GM19455 (cell line): ENCODE measurements at regions not wholly inside any gene's neighbourhood (a gene's known extent, or its start where the extent isn't known, plus 50 kb on each side); places are given as distances from the start of the nearest gene placed in this dataset.

Source experiments
- ATAC-seq: cut with Tn5 transposase; IDR thresholded peaks from one replicate; pipeline ENCODE4 v1.9.1; 2021; ENCODE audit not compliant: unreplicated experiment

DNA sequence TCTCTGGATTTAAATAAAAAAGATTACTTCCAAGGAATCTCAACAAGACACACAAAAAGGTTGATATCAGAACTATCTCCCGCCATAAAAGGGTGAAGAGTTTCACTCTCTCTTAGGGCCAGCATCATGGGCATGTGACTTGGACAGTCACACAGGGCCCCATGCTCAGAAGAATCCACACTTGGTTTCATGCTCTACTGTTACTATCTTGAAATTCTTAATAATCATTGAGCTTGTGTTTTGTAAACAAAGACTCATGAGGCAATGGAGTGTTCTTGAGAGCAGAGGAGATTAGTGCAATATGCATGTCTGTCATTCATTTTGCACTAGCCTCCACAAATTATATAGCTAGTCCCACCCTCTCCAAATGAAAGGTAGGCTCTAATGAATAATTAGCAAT lies 58.4 kb downstream of the HMHB1 start:
- ATAC-seq, result no peak

DNA sequence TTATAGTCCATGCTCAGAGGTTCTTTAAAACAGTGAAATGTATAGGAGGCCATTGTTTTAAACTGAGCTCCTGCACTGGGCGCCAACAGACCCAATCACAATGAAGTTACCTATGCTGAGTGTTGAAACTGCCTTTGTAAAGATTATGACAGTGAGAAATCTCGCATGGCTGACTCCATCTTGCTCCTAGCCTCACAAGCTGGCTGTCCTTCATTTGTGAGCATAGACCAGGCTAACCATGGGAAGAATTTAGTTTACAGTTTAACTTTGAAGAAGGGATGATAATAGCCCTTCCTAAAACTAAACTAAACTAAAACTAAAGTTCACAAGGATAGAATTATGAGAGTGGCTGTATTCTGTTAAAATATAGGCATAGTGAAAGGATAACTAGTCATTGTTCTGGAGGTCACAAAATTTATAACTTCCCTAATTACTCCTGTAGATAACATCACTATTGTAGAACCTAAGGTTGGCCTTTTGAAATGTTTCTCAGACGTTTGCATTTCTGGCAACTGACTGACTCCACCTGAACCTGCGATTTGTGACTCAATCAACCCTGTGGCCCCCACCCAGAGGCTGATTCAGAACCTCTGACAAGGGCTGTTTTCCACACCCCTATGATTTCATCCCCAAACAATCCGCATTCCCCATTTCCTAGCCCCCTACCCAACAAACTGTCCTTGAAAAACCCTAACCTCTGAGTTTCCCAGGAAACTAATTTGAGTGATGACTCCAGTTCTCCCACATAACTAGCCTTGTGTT lies 59.1 kb downstream of the HMHB1 start:
- no peak for ATAC-seq

GRCh38 chr5:143871672-143872071 lies 59.7 kb downstream of the HMHB1 start:
- no peak for ATAC-seq

DNA sequence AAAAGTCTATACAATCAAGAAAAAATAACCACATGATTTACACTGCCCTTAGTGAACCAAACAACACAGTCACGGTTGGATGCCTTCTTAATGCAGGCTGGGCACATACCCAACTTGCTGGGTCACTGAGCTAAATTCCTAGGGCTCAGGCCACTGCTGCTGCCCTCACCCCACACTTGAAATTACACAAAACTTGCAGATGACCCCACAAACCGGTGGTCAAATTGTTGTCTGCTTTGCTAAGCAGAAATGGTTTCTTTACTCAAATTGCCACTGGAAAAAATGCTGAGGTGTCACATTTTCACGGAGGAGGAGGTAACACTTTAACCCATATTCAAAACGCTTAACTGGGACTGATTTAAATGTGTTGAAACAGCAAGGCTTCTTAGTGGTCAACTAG lies 62.4 kb downstream of the HMHB1 start:
- ATAC-seq, result no peak

- ATAC-seq, result no peak
These were observed 65.2 kb downstream of the HMHB1 start for GRCh38 chr5:143877196-143877595.

DNA sequence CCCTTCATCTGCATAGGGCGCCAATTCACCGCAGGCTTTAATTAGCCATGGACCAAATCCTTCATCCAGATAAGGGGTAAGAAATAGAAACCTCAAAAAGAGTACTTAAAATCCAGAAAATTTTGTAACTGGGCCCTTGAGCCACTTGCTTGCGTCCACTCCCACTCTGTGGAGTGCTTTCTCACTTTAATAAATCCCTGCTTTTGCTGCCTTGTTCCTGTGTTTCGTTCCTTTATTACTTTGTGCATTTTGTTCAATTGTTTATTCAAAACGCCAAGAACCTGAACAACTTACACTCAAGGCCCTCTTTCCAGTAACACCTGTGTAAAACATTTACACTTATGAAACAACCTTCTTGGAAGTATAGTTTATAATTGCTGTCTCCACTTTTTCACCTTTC lies 66.5 kb downstream of the HMHB1 start:
- ATAC-seq, result no peak

DNA sequence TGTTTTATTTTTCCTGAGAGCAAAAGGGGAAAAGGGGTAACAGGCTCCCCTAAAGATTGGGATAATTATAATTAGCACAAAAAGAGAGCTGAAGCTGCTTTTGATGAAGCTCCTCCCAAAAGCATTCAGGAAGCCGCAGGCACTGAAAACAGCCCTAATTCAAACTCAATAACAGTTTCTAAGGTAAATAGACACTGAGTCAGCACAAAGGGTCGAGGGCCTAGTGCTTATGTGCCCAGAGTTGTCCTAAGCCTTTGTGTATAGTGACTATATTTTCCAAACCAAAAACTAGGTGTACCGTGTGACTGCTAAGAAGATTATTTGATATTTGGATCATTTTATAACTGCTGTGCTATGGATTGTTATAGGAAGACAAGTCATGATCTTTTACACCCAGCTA lies 67.7 kb downstream of the HMHB1 start:
- no peak for ATAC-seq

- ATAC-seq, result no peak
These were observed 68.2 kb downstream of the HMHB1 start for GRCh38 chr5:143880178-143880577.

GRCh38 chr5:143882520-143882919 lies 70.6 kb downstream of the HMHB1 start:
- no peak for ATAC-seq

GRCh38 chr5:143886096-143886495 lies 74.1 kb downstream of the HMHB1 start:
- no peak for ATAC-seq

DNA sequence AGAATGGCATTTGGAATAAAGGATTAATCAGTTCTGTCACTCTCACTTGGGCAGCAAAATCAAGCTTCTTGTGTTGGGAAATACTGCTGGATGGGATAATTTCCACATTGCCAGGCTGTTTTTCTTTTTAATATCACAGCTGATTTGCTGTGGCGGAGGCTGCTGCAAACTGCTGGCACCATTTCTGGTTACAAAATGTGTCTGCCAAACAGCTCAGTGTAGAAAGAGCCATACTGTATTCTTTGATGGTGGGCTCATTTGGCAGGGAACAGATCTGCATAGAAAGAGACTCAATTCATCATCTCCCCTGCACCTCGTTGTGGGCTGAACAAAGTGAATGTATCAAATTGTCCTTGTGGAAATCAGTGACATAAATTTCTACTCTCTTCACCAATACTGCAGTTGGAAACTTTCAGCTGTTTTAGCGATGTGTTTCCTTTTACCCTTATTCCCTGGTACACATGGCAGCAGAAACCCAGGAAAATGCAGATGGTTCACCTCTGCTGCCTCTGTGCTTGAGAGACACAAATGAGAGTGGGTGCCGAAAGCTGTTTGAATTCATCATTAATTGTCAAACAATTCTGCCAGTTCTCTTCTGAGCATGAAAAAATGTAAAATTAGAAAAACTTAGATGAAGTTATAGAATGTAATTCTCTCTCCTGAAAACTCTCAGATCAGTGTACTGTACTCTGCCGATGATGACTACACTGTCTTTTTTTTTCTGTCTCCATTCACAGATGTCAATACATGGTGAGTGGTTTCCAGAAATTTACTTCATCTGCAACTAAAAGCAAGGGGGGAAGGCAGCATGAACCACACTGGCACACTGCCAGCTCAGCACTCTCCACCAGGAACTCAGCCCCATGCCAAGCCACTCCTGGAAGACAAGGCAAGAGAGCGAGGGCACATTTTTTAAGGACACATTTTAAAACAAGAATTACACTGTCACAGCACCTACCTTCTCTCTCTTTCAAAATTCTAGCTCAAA lies 75.0 kb downstream of the HMHB1 start:
- no peak for ATAC-seq

DNA sequence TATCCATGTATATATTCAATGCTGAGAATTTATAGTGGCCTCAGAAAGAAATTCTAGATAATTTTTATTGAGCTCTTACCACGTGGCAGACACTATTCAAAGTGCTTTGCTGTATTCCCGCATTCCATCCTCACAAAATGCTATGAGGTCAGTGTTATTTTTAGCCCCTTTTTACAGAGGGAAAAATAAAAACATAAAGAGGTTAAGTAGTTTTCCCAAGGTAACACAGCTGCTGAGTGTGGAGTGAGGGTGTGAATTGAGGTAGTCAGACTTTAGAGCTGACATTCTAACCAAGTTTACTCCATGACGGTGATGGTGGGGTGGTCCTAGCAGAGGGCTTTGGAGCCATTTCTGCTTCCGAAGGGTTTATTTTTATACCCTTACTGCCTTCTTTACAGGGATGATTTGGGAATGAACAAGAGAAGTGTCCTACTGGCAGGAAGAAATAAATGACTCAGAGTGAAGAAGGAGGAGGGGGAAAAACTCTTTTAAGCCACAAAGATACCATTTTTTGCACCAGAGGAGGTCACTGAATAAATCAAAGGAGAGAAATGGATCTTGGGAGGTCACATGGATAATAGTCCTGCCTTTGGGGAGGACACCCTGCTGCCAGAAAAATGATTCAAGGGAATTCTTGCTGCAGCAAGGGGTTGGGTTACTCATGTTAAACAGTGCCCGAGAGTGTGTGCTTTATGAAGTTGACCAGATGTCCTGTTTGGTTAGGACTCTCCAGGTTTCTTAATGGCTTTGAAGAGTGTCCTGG lies 76.1 kb downstream of the HMHB1 start:
- no peak for ATAC-seq

DNA sequence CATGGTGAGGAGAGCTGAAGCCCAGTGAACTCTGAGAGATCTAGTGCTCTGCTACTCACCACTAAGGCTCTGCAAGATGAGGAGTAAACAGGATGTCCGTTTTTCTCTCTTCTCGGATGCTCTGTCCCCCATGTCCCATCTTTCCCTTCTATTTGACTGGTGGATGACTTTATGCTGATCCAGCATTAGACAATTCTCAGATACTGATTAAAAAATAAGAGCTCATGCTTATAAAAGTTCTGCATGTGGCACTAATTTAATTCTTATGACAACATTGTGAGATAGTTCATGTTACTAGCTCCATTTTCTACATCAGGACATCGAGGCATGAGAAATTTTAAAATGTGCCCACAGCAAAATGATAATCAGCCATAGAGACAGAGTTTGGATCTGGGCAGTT lies 77.0 kb downstream of the HMHB1 start:
- ATAC-seq, result no peak

GRCh38 chr5:143889986-143890385 lies 78.0 kb downstream of the HMHB1 start:
- ATAC-seq, result no peak

DNA sequence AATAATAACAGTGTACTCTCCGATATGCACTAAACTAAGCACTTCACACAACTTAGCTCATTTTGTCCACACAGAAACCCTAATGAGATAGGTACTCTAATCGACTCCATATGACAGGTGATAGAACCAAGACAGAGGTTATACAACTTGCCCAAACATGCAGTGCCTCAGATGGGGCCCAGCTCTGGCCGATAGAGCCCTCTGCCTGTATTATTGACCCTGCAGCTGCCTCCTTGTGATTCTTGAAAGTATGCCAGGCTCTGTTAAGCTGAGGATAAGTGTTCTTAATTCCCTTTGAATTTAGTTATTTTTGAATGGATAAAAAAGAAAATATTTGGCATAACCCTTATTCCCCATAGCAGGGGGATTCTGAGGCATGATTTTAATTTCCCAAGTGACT lies 78.5 kb downstream of the HMHB1 start:
- no peak for ATAC-seq

- no peak for ATAC-seq
These were observed 80.3 kb downstream of the HMHB1 start for GRCh38 chr5:143892271-143892670.

DNA sequence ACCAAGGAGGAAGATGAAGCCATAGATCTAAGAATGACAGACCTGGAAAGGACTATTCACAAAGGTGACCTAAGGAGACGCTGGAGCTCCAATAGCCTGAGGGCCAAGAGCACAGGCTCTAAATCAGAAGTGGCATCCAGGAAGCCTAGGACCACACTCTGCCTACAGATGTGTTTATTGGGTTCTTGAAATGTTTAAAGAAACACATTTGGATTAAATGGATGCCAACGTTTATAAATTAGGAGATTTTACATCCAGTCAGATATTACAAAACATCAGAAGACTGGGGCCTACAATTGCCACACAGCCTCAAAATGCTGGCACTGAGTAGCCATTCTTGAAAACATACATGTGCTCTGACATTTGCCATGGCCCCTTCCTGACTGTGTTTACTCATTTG lies 80.9 kb downstream of the HMHB1 start:
- no peak for ATAC-seq

- no peak for ATAC-seq
These were observed 81.7 kb downstream of the HMHB1 start for GRCh38 chr5:143893638-143894037.

DNA sequence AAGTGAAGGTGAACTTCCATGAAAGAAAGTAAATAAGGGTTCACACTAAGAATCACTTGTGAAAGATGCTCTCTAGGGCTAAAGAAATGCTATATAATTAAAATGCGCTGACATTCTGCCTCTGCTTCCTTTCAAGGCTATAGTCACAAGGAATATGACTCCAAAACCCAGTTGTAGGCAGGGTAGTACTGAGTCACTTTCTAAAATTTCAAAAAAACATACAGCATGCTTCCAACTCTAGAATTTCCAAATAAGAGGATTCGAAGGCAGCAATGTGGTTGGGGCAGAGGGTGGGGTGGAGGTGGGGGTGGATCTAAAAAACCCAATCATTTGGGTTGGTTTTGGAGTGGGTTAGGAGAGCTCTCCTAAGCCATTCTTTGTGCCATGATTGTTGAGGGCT lies 84.6 kb downstream of the HMHB1 start:
- ATAC-seq, result no peak

DNA sequence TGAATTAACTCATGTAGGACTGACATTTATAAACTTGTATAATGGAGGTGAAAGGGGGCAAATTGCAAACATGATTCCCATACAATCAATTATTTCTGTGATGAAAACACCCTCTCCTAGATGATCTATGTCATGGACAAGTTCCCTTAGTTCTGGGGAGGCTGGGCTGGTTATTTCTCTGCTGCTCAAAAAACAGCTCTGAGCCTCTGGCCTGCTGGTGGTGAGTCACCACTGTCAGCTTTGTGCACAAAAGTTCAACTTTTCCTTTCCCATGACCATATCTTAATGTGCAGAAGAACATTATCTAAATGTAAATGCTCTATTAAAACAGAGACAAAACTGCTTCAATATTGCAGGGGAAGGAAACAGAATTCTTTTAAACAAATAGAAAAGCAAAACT lies 85.0 kb downstream of the HMHB1 start:
- ATAC-seq, result no peak

- ATAC-seq, result no peak
These were observed 86.4 kb downstream of the HMHB1 start for GRCh38 chr5:143898381-143898780.
